ENCODE measurements at regions not wholly inside any gene's neighbourhood (a gene's known extent, or its start where the extent isn't known, plus 50 kb on each side); places are given as distances from the start of the nearest gene placed in this dataset.

DNA sequence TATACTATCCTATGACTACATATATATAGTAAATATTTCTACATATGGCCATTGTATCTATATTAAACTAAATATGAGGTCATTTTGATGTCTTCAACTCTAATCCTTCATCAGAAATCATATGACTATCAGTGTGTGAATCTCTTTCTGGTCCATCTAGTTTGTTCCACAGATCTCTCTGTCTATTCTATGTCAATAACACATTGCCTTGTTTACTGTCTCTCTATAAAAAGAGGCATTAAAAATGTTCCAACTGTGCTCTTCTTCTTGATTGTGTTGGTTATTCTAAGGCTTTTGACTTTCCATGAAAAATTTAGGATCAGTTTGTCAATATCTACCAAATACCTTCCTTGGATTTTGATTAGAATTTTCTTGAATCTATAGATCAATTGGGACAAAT lies 338.3 kb upstream of the FSTL5 start:
- TF ChIP-seq, protein P1, sequence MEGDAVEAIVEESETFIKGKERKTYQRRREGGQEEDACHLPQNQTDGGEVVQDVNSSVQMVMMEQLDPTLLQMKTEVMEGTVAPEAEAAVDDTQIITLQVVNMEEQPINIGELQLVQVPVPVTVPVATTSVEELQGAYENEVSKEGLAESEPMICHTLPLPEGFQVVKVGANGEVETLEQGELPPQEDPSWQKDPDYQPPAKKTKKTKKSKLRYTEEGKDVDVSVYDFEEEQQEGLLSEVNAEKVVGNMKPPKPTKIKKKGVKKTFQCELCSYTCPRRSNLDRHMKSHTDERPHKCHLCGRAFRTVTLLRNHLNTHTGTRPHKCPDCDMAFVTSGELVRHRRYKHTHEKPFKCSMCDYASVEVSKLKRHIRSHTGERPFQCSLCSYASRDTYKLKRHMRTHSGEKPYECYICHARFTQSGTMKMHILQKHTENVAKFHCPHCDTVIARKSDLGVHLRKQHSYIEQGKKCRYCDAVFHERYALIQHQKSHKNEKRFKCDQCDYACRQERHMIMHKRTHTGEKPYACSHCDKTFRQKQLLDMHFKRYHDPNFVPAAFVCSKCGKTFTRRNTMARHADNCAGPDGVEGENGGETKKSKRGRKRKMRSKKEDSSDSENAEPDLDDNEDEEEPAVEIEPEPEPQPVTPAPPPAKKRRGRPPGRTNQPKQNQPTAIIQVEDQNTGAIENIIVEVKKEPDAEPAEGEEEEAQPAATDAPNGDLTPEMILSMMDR (IDR thresholded peaks at IDR 0.05) = no peak
- no peak for TF ChIP-seq ZFX (IDR thresholded peaks at IDR 0.05; ENCODE audit: borderline replicate concordance)

Data from 22Rv1 (cell line).